ENCODE measurements at regions not wholly inside any gene's neighbourhood (a gene's known extent, or its start where the extent isn't known, plus 50 kb on each side); places are given as distances from the start of the nearest gene placed in this dataset.

DNA sequence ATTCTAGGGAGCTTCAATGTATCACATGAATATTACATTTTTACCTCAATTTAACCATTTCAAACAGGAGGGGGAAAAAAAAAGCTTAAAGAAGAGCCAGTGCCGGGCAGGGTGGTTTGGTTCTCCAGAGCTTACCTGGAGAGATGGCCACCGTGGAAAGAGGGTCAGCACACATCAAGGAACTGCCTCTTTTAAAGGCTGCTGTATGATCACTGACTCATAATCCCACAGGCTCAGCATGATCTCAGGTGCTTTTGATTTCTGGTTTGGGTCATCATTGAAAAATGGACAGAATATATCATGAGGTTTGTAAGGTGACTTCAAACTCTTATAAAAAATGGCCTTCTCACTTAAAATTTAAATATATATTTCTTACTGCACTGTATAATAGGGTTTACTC, 67.5 kb upstream of the MDFIC start:
- DNase-seq (ENCODE audit: low read depth in 1 of 2, low spot score in 1 of 2): no peak

DNA sequence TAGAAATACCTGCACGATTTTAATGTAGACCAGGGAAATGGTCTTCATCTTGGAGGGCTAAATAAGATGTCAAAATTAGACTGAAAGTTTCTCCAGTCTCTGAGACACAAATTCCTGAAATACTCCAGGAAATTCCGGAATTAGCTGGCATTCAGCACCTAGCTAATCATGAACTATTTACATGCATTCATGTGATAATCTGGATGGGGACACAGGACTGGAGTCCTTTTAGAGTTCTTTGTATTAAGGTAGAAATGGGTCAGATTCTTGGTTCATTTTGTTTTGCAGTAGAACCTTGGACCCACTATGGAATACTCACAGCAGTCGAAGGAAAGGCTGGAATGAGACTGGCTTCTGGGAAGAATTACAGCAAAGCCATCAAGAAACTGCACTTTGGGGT, 65.3 kb upstream of the MDFIC start:
- DNase-seq (ENCODE audit: low read depth in 1 of 2, low spot score in 1 of 2): no peak

DNA sequence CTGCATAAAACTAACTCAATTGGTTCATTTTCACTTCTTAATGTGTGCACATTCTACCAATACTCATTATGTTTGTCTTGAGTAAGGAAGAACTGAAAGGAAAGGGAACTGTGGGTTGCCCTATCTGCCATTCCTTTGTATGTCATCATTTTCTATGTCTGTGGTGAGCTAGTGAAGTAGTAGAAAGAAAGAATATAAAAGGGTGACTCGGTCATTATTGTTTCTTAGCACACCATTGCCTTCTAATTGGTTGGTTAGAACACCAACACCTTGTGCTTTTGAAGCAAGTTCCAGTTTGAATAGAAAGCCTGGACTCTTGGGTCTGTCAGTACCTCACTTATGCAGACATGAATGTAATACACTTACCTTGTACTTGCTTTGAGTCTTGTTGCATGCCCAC, 64.3 kb upstream of the MDFIC start:
- DNase-seq (ENCODE audit: low read depth in 1 of 2, low spot score in 1 of 2): no peak

DNA sequence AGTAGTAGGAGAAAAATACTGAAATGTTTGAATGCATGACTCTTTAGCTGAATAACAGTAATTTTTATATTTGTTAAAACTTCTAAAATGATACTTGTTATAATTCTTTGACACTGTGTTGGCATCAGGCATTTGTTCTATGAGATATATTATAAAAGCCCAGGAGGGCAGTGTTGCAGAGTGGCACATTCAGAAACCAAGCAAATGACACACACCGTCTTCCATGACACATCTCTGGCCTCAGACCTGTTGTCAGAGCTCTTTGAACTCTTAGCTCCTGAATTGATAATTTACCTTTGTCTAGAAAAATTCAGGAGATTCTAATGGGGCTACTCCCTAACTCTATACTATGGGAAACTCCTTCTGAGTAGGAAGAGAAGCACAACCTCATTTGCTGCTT, 62.4 kb upstream of the MDFIC start:
- no peak for DNase-seq (ENCODE audit: low read depth in 1 of 2, low spot score in 1 of 2)

DNA sequence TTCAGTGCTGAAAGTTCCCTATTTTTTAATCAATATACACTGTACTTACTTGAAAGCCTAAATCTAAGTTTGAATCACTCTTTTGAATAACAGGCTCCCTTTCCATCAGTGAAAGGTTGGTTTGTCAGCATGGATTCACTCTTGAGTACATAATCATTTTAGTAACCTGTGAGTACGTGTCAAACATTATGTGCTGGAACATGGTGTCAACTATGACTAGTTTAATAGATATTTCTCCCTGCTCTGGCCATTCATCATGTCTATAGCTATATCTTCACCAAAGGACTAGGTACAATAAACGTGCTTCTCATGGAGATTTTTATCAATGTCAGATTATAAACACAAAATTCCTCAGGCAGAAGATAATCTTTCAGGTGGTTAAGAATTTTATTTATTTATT, 61.7 kb upstream of the MDFIC start:
- no peak for DNase-seq (ENCODE audit: low read depth in 1 of 2, low spot score in 1 of 2)

DNA sequence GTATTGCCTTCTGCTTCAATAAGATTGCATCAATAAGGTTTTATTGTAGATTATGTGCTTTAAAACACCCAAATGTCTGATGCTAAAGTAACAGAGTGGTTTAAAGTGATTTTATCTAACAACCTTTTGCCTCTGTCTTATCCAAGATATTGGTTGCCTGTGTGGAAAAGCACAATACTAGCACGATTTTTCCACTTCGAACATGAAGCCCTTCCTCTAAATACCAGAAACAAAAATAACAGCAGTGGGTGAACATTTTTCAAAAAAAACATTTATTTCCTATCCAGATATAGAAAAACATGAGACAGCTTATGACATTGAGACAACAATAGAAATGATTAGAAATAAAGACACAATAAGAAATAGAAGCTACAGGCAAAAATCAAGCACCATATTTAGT, 59.5 kb upstream of the MDFIC start:
- DNase-seq (ENCODE audit: low read depth in 1 of 2, low spot score in 1 of 2): no peak

DNA sequence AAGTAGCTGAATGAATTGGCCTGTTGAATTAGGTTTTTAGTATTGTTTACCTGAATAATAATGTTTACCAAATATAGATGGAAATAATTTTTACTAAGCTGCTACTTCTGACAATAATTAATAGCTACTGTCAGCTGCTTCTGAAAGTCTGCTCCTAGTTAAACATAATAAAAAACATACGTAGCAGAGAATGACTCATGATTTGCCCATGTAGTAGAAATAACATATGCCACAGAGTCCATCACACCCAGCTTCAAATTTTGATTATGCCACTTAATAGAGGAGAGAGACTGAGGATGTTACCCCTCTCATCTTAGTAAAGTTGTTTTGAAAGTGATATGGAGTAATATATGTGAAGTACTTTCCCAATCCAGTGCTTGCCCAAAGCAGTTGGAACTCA, 57.6 kb upstream of the MDFIC start:
- DNase-seq (ENCODE audit: low read depth in 1 of 2, low spot score in 1 of 2): no peak

DNA sequence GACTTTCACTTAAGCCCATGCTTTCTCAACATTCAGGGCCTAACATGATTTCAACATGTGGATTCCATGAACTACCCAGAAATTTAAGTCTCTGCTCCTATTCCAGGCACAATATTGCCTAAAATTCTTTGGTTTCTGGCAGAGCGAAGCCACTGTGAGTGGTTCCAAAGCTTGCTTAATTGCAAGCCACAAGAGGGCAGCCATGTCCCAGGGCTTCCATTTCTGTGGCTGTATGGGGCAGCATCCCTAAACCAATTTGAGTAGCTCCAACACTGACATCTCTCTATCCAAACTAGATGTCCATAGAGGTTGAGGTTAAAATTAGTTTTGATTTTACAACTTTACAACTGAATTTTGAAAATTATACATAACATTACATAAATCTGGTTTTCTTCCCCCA, 56.3 kb upstream of the MDFIC start:
- peak; percentile 33 to 37 for DNase-seq (ENCODE audit: low read depth in 1 of 2, low spot score in 1 of 2)

All from activated T-helper 1 cell treated with anti-CD3 and anti-CD28 coated beads, Interleukin-2, amount 50 U/mL, for 16 hours (primary cell).